A549 (cell line): ENCODE measurements at regions not wholly inside any gene's neighbourhood (a gene's known extent, or its start where the extent isn't known, plus 50 kb on each side); places are given as distances from the start of the nearest gene placed in this dataset.

Source experiments
- ATAC-seq, 2 experiments: fragments of 200-7000 bp in 1 of 2; fragments of >200 bp in 1 of 2; cut with Nextera tagmentation in 1 of 2; cut with Tn5 transposase in 1 of 2; 3 replicates each; pipeline versions ENCODE4 v1.8.0 to v1.9.1; 2018 to 2020; ENCODE audit warnings: mild to moderate bottlenecking in 1 of 2, moderate library complexity in 1 of 2
- CTCF ChIA-PET: fragments of 300-600 bp; sonication (Branson Sonifier 250); formaldehyde crosslinking; extraction: SDS; loops from one replicate; lab custom pipeline; 2021; ENCODE audit warnings: antibody characterized with exemption, inconsistent platforms; lab: Yijun Ruan, JAX
- POLR2A ChIA-PET: fragments of 350-600 bp; formaldehyde crosslinking; extraction: SDS; loops from one replicate; lab custom pipeline; 2021; ENCODE audit warnings: antibody characterized with exemption, inconsistent platforms; lab: Yijun Ruan, JAX
- DNase-seq, 2 experiments: peaks; one replicate each; pipeline versions ENCODE4 v3.0.0 to v3.0.0-alpha.2; 2011 to 2016; ENCODE audit warnings: low read depth in 1 of 2, low spot score in 1 of 2
- FAIRE-seq: peaks from 2 replicates; lab custom pipeline; 2011; peaks lifted over from hg19 to GRCh38; lab: Jason Lieb, UNC
- H3K27ac ChIP-seq, 2 experiments: fragments of >200 bp; sonication (Bioruptor Twin); formaldehyde crosslinking; 3 replicates each; pipeline ENCODE4 v1.5.1; 2016 to 2017
- H3K4me1 ChIP-seq: fragments of >200 bp; sonication (Bioruptor Twin); formaldehyde crosslinking; 3 replicates; pipeline ENCODE4 v1.6.1; 2016
- H3K4me2 ChIP-seq: fragments of >200 bp; sonication (Bioruptor Twin); formaldehyde crosslinking; 3 replicates; pipeline ENCODE4 v1.6.1; 2016
- H3K4me3 ChIP-seq: fragments of >200 bp; sonication (Bioruptor Twin); formaldehyde crosslinking; 3 replicates; pipeline ENCODE4 v1.5.1; 2016
- H3K9me3 ChIP-seq: fragments of >200 bp; sonication (Bioruptor Twin); formaldehyde crosslinking; 3 replicates; pipeline ENCODE4 v1.6.1; 2016
- BCL3 ChIP-seq: fragments of >200 bp; sonication (Bioruptor Twin); formaldehyde crosslinking; IDR thresholded peaks from 3 replicates; pipeline ENCODE4 v1.6.1; 2016
- BHLHE40 ChIP-seq: IDR thresholded peaks from 2 replicates; pipeline ENCODE4 v1.6.1; 2012; ENCODE audit warnings: low read depth, low read length, inconsistent platforms
- CHD4 ChIP-seq: fragments of 200-600 bp; sonication (generic); IDR thresholded peaks from 2 replicates; pipeline ENCODE4 v1.6.1; 2016; ENCODE audit warnings: antibody characterized with exemption, mild to moderate bottlenecking, borderline replicate concordance
- CTCF ChIP-seq: fragments of >200 bp; sonication (Bioruptor Twin); formaldehyde crosslinking; IDR thresholded peaks from 3 replicates; pipeline ENCODE4 v1.5.1; 2016
- EHF ChIP-seq: fragments of 250-450 bp; sonication (Bioruptor Pico); IDR thresholded peaks from 2 replicates; pipeline ENCODE4 v1.5.0; 2020; ENCODE audit warnings: mild to moderate bottlenecking
- ELK1 ChIP-seq: fragments of 150-350 bp; IDR thresholded peaks from 2 replicates; pipeline ENCODE4 v1.6.1; 2014; ENCODE audit warnings: low read depth, mild to moderate bottlenecking, low read length
- EP300 ChIP-seq, 2 experiments: fragments of >200 bp; sonication (Bioruptor Twin); formaldehyde crosslinking; IDR thresholded peaks; 2 replicates in 1 of 2; 3 replicates in 1 of 2; pipeline ENCODE4 v1.6.1; 2016 to 2017
- ESRRA ChIP-seq: fragments of 150-350 bp; IDR thresholded peaks from 2 replicates; pipeline ENCODE4 v1.6.1; 2014; ENCODE audit warnings: mild to moderate bottlenecking, low read length, borderline replicate concordance
- FOSB ChIP-seq: fragments of 250-450 bp; sonication (Bioruptor Pico); IDR thresholded peaks from 2 replicates; pipeline ENCODE4 v1.5.0; 2020; ENCODE audit warnings: mild to moderate bottlenecking, moderate library complexity
- FOXS1 ChIP-seq: fragments of 250-450 bp; sonication (Bioruptor Pico); IDR thresholded peaks from 2 replicates; pipeline ENCODE4 v1.5.0; 2020; ENCODE audit warnings: mild to moderate bottlenecking, moderate library complexity
- HDAC2 ChIP-seq: fragments of 200-600 bp; sonication (generic); IDR thresholded peaks from 2 replicates; pipeline ENCODE4 v1.6.1; 2016
- HOXA7 ChIP-seq: fragments of 250-450 bp; sonication (Bioruptor Pico); IDR thresholded peaks from 2 replicates; pipeline ENCODE4 v1.5.0; 2020; ENCODE audit warnings: mild to moderate bottlenecking, moderate library complexity
- JUN ChIP-seq, 2 experiments: fragments of >200 bp; sonication (Bioruptor Twin); formaldehyde crosslinking; IDR thresholded peaks; 2 replicates in 1 of 2; 3 replicates in 1 of 2; pipeline ENCODE4 v1.6.1; 2016 to 2017
- MAX ChIP-seq: IDR thresholded peaks from 2 replicates; pipeline ENCODE4 v1.6.1; 2012
- MAZ ChIP-seq: fragments of 150-350 bp; IDR thresholded peaks from 2 replicates; pipeline ENCODE4 v1.6.1; 2014; ENCODE audit warnings: antibody characterized with exemption, low read depth, low read length, borderline replicate concordance
- NFE2L2 ChIP-seq: fragments of 150-350 bp; conservative IDR thresholded peaks from 2 replicates; pipeline ENCODE4 v1.6.1; 2014; ENCODE audit warnings: low read length
- PBX3 ChIP-seq: IDR thresholded peaks from 2 replicates; pipeline ENCODE4 v1.6.1; 2012
- RCOR1 ChIP-seq: fragments of 150-350 bp; IDR thresholded peaks from 2 replicates; pipeline ENCODE4 v1.6.1; 2014; ENCODE audit warnings: antibody characterized with exemption, low read length, low read depth
- REST ChIP-seq: fragments of 200-600 bp; sonication (generic); IDR thresholded peaks from 2 replicates; pipeline ENCODE4 v1.6.1; 2016; ENCODE audit warnings: antibody characterized with exemption, mild to moderate bottlenecking, moderate library complexity
- RNF2 ChIP-seq: fragments of 200-600 bp; sonication (generic); IDR thresholded peaks from 2 replicates; pipeline ENCODE4 v1.6.1; 2016; ENCODE audit warnings: low read depth, mild to moderate bottlenecking, antibody characterized with exemption, moderate library complexity, borderline replicate concordance
- SREBF2 ChIP-seq: fragments of 450-650 bp; IDR thresholded peaks from 2 replicates; pipeline ENCODE4 v1.6.1; 2014; ENCODE audit warnings: mild to moderate bottlenecking, moderate library complexity
- TP53 ChIP-seq: fragments of 250-450 bp; sonication (Bioruptor Pico); IDR thresholded peaks from 2 replicates; pipeline ENCODE4 v1.5.0; 2021; ENCODE audit warnings: mild to moderate bottlenecking, moderate library complexity
- USF2 ChIP-seq: fragments of 450-650 bp; IDR thresholded peaks from 2 replicates; pipeline ENCODE4 v1.6.1; 2014; ENCODE audit warnings: antibody characterized with exemption
- ZFP36 ChIP-seq: fragments of 450-650 bp; IDR thresholded peaks from 2 replicates; pipeline ENCODE4 v1.6.1; 2014; ENCODE audit warnings: borderline replicate concordance; ENCODE audit not compliant: partially characterized antibody
- ZNF302 ChIP-seq: fragments of 250-450 bp; sonication (Bioruptor Pico); IDR thresholded peaks from 2 replicates; pipeline ENCODE4 v1.9.0; 2021; ENCODE audit warnings: inconsistent platforms, mild to moderate bottlenecking, moderate library complexity
- ZSCAN20 ChIP-seq: fragments of 250-450 bp; sonication (Bioruptor Pico); IDR thresholded peaks from 2 replicates; pipeline ENCODE4 v1.8.0; 2022; ENCODE audit warnings: mild to moderate bottlenecking, moderate library complexity
- WGBS: methylation state at CpG from one replicate; pipeline ENCODE4 v1.1.6; 2017; ENCODE audit errors: missing lambda C conversion rate; 5-methylcytosine and 5-hydroxymethylcytosine counted together

- Histone ChIP-seq H3K4me1 (peaks cover 25% of the 10 kb centered on the region), H3K27ac (no peak overlapping the region), H3K4me3 (no peak overlapping the region), H3K9me3 (no peaks in the 10 kb centered on the region), H3K4me2 (no peak overlapping the region)
- WGBS: 91% methylated on average over 4 of the region's 4 CpGs
- no peak for TF ChIP-seq ESRRA
- TF ChIP-seq HDAC2: no peak
- no peak for TF ChIP-seq MAZ
- TF ChIP-seq FOSB (CRISPR knock-in tag): no peak
- TF ChIP-seq PBX3: no peak
- no peak for TF ChIP-seq USF2
- no peak for TF ChIP-seq FOXS1 (CRISPR knock-in tag)
- TF ChIP-seq ZSCAN20 (CRISPR knock-in tag): no peak
- TF ChIP-seq EP300 (IDR thresholded peaks at IDR 0.05): no peak
- TF ChIP-seq TP53 (CRISPR knock-in tag): no peak
- TF ChIP-seq BCL3: no peak
- TF ChIP-seq HOXA7 (CRISPR knock-in tag): no peak
- TF ChIP-seq BHLHE40: no peak
- POLR2A ChIA-PET: no interaction called here
- CTCF ChIA-PET: no interaction called here
- ATAC-seq (no peak), FAIRE-seq (no peak), DNase-seq (no peak)
Measured at GRCh38 chr7:12984117-12984516, 296.7 kb downstream of the ARL4A start.

- Histone ChIP-seq H3K4me3 (no peak overlapping the region), H3K9me3 (no peaks in the 10 kb centered on the region), H3K4me2 (no peak overlapping the region), H3K4me1 (peaks cover 27% of the 10 kb centered on the region), H3K27ac (peak overlapping the region in 1 of 2 experiments; percentile 30; a peak in 1 of 6 replicates)
- no peak for TF ChIP-seq JUN (IDR thresholded peaks at IDR 0.05)
- TF ChIP-seq ZFP36: no peak
- TF ChIP-seq REST: no peak
- no peak for TF ChIP-seq ESRRA
- no peak for TF ChIP-seq EHF (CRISPR knock-in tag)
- no peak for TF ChIP-seq CHD4
- no peak for TF ChIP-seq RCOR1
- TF ChIP-seq ELK1: no peak
- no peak for TF ChIP-seq SREBF2
- TF ChIP-seq NFE2L2: no peak
- no peak for TF ChIP-seq MAX
- no peak for TF ChIP-seq RNF2
- no peak for TF ChIP-seq ZNF302
- TF ChIP-seq FOXS1 (CRISPR knock-in tag): no peak
- TF ChIP-seq HDAC2: no peak
- TF ChIP-seq CTCF: no peak
- WGBS: 93% methylated on average over 1 of the region's 1 CpG
- POLR2A ChIA-PET: no interaction called here
- CTCF ChIA-PET: no interaction called here
- DNase-seq (no peak), ATAC-seq (no peak), FAIRE-seq (no peak)
Measured at GRCh38 chr7:12985228-12985627, 297.8 kb downstream of the ARL4A start.
